GM18858 (cell line): ENCODE measurements at regions not wholly inside any gene's neighbourhood (a gene's known extent, or its start where the extent isn't known, plus 50 kb on each side); places are given as distances from the start of the nearest gene placed in this dataset.

Experiments used
- ATAC-seq: cut with Tn5 transposase; IDR thresholded peaks from one replicate; pipeline ENCODE4 v1.9.1; 2021; ENCODE audit not compliant: unreplicated experiment

DNA sequence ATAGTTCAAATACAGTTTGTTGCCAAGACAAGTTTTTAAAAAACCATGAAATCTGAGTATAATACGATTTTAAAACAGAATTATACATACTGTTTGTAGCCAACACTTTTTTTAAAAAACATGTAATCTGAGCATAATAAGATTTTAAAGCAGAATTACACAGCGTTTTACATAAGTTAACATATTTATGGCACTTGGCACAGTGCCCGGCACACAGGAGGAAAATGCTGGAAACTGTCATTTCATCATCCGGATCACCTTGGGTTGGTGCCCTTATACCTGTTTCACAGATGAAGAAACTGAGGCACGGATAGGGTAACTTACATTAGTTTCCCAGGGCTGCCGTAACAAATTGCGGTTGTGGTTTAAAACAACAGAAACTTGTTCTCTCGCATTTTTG, 193.0 kb downstream of the BMP7 start:
- no peak for ATAC-seq

- ATAC-seq = no peak
Measured at GRCh38 chr20:57074386-57074785, 192.1 kb downstream of the BMP7 start.

DNA sequence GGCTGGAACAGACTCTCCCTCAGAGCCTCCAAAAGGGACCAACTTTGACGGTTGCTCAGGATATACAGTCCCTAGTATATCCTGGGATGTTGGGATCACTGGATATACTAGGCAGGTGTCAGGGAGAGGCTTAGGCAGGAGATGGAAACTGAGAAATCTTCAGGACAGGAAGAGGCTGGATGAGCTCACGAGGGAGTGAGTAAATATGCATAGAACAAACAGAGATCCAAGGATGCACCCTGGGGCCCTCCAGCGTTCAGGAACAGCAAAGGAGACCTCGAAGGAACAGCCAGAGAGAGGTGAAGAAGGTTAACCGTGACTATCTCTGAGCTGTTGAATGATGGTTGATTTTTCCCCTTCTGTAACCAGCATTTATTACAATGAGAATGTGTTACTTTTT, 191.3 kb downstream of the BMP7 start:
- no peak for ATAC-seq

DNA sequence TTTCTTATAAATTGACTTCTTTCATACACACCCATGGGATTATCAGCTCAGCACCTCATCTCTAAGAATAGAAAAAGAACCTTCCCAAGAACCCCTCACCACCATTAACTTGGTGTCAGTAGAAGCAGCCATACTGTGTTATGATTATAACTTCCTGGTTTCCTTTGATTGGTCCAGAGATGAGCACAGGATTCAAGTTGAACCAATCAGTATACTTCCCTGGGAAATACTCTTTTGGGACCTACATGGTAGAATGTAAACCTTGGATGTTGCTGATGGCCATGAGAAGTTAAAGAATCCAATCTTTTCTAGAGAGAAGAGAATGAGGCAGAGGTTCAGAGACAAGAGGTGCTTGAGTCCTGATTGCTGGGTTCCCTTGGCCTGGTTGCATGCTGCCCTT, 190.8 kb downstream of the BMP7 start:
- no peak for ATAC-seq

DNA sequence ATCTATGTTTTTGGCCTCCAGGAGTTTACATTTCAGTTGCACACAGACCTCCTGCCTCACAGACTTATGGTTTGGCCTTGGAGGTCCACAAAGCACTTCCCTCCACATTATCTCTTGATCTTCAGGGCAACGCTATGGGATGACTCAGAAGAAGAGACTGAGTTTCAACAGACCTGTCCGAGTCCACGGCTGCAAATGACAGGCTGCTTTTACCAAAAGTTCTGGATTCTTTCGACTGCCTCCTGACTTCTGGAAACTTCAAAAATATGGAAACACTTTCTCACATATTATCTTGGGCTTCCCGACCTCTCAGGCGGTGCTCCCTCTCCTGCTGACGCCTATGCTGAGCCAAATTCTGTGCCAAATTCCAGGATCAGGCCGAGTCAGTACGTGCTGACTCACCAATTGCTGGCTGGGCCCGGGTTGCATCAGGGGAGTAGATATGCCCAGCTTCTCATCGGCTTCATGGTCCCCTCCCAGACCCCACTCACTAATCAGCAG, 190.2 kb downstream of the BMP7 start:
- ATAC-seq = no peak

- ATAC-seq = no peak
Measured at GRCh38 chr20:57076951-57077350, 189.5 kb downstream of the BMP7 start.

DNA sequence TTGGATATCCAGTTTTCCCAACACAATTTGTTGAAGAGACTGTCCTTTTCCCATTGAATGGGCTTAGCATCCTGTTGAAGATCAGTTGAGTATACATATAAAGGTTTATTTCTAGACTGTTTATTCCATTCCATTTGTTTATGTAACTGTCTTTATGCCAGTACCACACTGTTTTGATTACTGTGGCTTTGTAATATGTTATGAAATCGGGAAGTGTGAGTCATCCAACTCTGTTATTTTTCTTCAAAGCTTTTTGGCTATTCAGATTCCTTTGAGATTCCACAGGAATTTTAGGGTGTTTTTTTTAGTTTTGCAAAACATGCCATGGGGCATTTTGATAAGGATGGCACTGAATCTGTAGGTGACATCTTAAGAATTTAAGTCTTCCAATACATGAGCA, 188.3 kb downstream of the BMP7 start:
- ATAC-seq = no peak

DNA sequence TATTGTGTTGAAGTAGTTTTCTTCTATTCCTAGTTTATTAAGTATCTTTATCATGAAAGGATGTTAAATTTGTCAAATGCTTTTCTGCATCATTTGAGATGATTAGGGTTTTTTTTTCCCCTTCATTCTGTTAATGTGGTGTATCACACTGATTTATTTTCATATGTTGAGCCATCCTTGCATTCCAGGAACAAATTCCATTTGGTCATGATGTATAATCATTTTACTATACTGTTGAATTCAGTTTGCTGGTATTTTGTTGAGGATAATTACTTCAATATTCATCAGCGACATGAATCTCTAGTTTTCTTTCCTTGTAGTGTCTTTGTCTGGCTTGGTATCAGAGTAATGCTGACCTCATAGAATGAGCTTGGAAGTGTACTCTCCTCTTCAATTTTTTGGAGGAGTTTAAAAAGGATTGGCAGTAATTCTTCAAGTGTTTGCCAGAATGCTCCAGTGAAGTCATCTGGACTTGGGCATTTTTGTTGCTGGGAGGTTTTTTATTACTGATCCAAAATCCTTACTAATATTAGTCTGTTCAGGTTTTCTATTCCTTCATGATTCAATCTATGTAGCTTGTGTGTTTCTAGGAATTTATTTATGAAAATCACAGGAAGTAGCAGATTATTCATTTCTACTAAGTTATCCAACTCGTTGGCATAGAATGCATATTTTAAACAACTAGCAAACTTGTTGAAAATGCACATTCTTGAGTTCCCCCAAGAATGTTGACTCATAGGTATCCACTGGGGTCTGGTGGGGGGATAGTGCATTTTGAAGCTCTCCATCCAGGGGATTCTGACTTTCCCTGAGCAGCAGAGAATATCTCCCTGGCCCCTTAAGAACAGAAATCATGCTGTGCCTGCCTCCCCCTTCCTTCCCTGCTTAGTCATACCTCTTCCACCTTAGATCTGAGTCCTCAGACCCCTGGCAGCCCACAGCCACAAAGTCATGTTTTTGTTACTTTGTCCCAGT, 187.1 kb downstream of the BMP7 start:
- ATAC-seq = no peak

GRCh38 chr20:57080796-57081195, 185.6 kb downstream of the BMP7 start:
- no peak for ATAC-seq

- no peak for ATAC-seq
Measured at GRCh38 chr20:57082357-57082945, 184.0 kb downstream of the BMP7 start.

DNA sequence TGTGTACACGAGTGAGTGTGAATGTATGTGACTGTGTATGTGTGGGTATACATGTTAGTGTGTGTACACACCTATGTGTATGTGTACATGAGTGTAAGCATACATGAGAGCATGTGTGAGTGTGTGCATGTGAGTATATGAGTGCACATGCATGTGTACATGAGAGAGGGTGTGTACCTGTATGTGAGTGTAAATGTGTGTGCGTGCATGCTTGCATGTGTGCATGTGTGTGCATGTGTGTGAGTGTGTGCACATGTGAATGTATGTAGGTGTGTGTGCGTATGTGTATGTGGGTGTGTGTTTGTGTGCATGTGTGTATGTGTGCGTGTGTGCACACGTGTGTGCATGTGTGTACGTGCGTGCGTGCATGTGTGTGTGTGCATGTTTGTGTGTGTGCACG, 183.4 kb downstream of the BMP7 start:
- no peak for ATAC-seq

- ATAC-seq = no peak
Measured at GRCh38 chr20:57086066-57086465, 180.4 kb downstream of the BMP7 start.

GRCh38 chr20:57087102-57087501, 179.3 kb downstream of the BMP7 start:
- ATAC-seq = no peak

GRCh38 chr20:57087705-57088104, 178.7 kb downstream of the BMP7 start:
- ATAC-seq = no peak

- ATAC-seq = no peak
Measured at GRCh38 chr20:57088436-57088835, 178.0 kb downstream of the BMP7 start.

- ATAC-seq = no peak
Measured at GRCh38 chr20:57089699-57090144, 176.7 kb downstream of the BMP7 start.

DNA sequence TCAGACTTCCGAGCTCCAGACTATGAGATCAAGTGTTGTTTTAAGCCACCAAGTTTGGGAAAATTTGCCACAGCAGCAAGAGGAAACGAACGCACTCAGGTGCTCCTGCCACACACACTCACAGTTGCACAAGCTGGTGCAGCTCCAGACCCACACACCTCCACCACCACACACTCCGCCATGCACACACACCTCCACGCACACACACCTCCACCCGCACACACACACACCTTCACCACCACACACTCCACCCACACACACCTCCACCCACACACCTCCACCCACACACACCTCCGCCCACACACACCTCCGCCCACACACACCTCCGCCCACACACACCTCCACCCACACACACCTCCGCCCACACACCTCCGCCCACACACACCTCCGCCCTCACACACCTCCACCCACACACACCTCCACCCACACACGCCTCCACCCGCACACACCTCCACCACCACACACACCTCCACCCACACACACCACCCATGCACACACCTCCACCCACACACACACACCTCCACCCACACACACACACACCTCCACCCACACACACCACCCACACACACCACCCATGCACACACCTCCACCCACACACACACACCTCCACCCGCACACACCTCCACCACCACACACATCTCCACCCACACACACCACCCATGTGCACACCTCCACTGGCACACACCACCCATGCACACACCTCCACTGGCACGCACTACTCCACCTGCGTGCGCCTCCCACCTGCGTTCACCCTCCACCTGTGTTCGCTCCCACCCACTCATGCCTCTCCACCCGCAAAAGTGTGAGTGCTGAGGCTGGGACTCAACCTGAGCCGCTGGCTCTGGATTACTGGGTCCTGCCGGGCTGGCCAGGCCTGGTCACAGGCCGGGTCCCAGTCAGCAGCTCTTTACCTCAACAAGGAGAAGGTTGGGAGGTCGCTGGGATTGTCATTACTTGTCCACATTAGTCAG, 175.6 kb downstream of the BMP7 start:
- ATAC-seq = no peak

DNA sequence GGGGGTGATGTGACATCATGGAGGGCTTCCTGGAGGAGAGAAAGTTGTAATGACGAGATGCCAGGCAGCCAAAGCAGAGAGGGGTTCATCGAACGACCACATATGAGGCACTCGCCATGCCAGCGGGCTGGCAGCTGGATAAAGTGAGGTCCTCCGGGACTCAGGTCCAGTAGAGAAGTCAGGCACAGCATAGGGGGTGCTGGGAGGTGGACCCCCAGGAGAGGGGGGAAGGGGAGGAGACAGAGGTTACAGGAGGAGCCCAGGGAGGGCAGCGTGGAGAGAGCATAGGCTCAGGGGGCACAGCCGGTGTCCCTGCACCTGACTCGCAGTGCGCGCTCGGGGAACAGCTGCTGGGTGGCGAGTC, 174.7 kb downstream of the BMP7 start:
- ATAC-seq = no peak

DNA sequence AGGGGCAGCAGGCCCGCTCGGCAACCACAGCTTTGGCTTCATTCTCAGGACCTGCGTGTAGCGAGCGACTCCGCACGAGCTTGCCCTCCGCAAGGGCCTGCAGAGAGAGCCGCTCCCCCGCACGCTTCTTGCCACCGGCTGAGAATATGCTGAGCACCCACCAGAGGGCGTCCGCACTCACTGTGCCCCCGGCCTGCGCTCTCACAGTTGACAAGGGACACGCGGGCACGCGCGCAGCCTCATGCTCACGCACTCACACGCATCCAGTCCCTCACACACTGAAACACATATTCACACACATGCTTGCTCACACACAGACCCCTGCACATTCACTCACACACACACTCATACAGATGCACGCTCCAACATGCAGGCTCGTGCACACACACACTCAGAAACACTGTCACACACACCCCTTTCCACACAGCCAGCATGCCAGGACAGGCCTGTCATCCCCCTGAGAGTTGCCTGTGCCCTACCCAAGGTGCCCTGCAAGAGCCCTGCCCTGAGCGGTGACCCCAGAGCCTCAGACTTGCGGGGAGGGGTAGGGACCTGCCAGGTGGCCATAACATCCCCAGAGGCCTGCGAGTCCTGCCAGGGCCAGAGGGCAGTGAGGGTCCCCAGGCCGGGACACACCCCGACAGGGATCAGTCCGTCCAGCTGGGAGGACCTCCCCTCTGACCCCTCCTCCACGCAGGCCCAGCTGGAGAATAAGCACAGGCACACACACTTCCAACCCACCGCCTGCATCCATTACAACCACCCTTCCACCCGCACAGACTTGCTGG, 174.1 kb downstream of the BMP7 start:
- no peak for ATAC-seq

- no peak for ATAC-seq
Measured at GRCh38 chr20:57092900-57093530, 173.4 kb downstream of the BMP7 start.
